HEK293 (cell line): ENCODE measurements at regions not wholly inside any gene's neighbourhood (a gene's known extent, or its start where the extent isn't known, plus 50 kb on each side); places are given as distances from the start of the nearest gene placed in this dataset.

Source experiments
- CTCF ChIA-PET: fragments of 350-600 bp; formaldehyde crosslinking; extraction: SDS; loops from one replicate; lab custom pipeline; 2021; ENCODE audit warnings: antibody characterized with exemption; lab: Yijun Ruan, JAX
- POLR2A ChIA-PET: fragments of 300-600 bp; formaldehyde crosslinking; extraction: SDS; loops from one replicate; lab custom pipeline; 2020; ENCODE audit warnings: antibody characterized with exemption, inconsistent platforms; lab: Yijun Ruan, JAX
- H3K27ac ChIP-seq: fragments of 200-500 bp; sonication (Bioruptor generic); 2 replicates; pipeline ENCODE4 v1.5.1; 2014; ENCODE audit warnings: low read depth, low read length, control low read depth, inconsistent platforms; ENCODE audit errors: extremely low read depth
- H3K36me3 ChIP-seq, 2 experiments: fragments of 200-500 bp in 1 of 2; sonication (Bioruptor generic) in 1 of 2; 1 replicate in 1 of 2; 2 replicates in 1 of 2; pipeline ENCODE4 v1.5.1; 2014 to 2017; ENCODE audit warnings: inconsistent platforms in 2 of 2, low read length in 2 of 2; ENCODE audit not compliant: control insufficient read depth in 2 of 2, insufficient read depth in 1 of 2
- H3K4me1 ChIP-seq: fragments of 200-500 bp; sonication (Bioruptor generic); 2 replicates; pipeline ENCODE4 v1.5.1; 2014; ENCODE audit warnings: mild to moderate bottlenecking, low read length, inconsistent platforms; ENCODE audit not compliant: control insufficient read depth, insufficient read depth
- H3K4me3 ChIP-seq: 2 replicates; pipeline ENCODE4 v1.5.1; 2011; ENCODE audit warnings: low read depth, mild to moderate bottlenecking, control low read depth, low read length, moderate library complexity
- H3K9me3 ChIP-seq: fragments of 200-500 bp; sonication (Bioruptor generic); 2 replicates; pipeline ENCODE4 v1.5.1; 2014; ENCODE audit warnings: low read depth, low read length, inconsistent platforms; ENCODE audit not compliant: control insufficient read depth, insufficient read depth
- BCL6B ChIP-seq: fragments of 450-650 bp; formaldehyde crosslinking; IDR thresholded peaks from 2 replicates; pipeline ENCODE4 v1.5.1; 2017; ENCODE audit warnings: missing biosample characterization, missing genetic modification characterization
- EGR2 ChIP-seq: fragments of 450-650 bp; formaldehyde crosslinking; IDR thresholded peaks from 2 replicates; pipeline ENCODE4 v1.5.1; 2016; ENCODE audit warnings: low read depth, missing biosample characterization, missing genetic modification characterization
- PRDM10 ChIP-seq: fragments of 450-650 bp; formaldehyde crosslinking; IDR thresholded peaks from 2 replicates; pipeline ENCODE4 v1.5.1; 2016; ENCODE audit warnings: missing biosample characterization, missing genetic modification characterization
- PRDM4 ChIP-seq: fragments of 450-650 bp; formaldehyde crosslinking; IDR thresholded peaks from 2 replicates; pipeline ENCODE4 v1.5.1; 2017; ENCODE audit warnings: missing biosample characterization, missing genetic modification characterization
- ZBTB8A ChIP-seq: fragments of 450-650 bp; formaldehyde crosslinking; IDR thresholded peaks from 2 replicates; pipeline ENCODE4 v1.5.1; 2016; ENCODE audit warnings: missing biosample characterization, missing genetic modification characterization
- ZFHX2 ChIP-seq: fragments of 450-650 bp; formaldehyde crosslinking; conservative IDR thresholded peaks from 2 replicates; pipeline ENCODE4 v1.5.1; 2016; ENCODE audit warnings: missing biosample characterization, missing genetic modification characterization
- ZNF112 ChIP-seq: fragments of 450-650 bp; formaldehyde crosslinking; IDR thresholded peaks from 2 replicates; pipeline ENCODE4 v1.5.0; 2017; ENCODE audit warnings: missing biosample characterization, missing genetic modification characterization
- ZNF146 ChIP-seq: fragments of 450-650 bp; formaldehyde crosslinking; IDR thresholded peaks from 2 replicates; pipeline ENCODE4 v1.5.1; 2016; ENCODE audit warnings: missing biosample characterization, missing genetic modification characterization
- ZNF223 ChIP-seq: fragments of 450-650 bp; formaldehyde crosslinking; IDR thresholded peaks from 2 replicates; pipeline ENCODE4 v1.5.1; 2016; ENCODE audit warnings: missing biosample characterization, missing genetic modification characterization
- ZNF26 ChIP-seq: fragments of 450-650 bp; formaldehyde crosslinking; IDR thresholded peaks from 2 replicates; pipeline ENCODE4 v1.5.1; 2016; ENCODE audit warnings: missing biosample characterization, missing genetic modification characterization
- ZNF311 ChIP-seq: fragments of 450-650 bp; formaldehyde crosslinking; IDR thresholded peaks from 2 replicates; pipeline ENCODE4 v1.5.1; 2017; ENCODE audit warnings: missing biosample characterization, missing genetic modification characterization, borderline replicate concordance
- ZNF354C ChIP-seq: fragments of 450-650 bp; formaldehyde crosslinking; IDR thresholded peaks from 2 replicates; pipeline ENCODE4 v1.5.1; 2016; ENCODE audit warnings: missing biosample characterization, missing genetic modification characterization, low read depth, borderline replicate concordance
- ZNF433 ChIP-seq: fragments of 450-650 bp; formaldehyde crosslinking; IDR thresholded peaks from 2 replicates; pipeline ENCODE4 v1.5.1; 2016; ENCODE audit warnings: missing biosample characterization, missing genetic modification characterization, low read depth
- ZNF510 ChIP-seq: fragments of 450-650 bp; formaldehyde crosslinking; IDR thresholded peaks from 2 replicates; pipeline ENCODE4 v1.5.1; 2018; ENCODE audit warnings: mild to moderate bottlenecking, missing genetic modification characterization, missing biosample characterization; ENCODE audit not compliant: insufficient replicate concordance
- ZNF514 ChIP-seq: fragments of 450-650 bp; formaldehyde crosslinking; IDR thresholded peaks from 2 replicates; pipeline ENCODE4 v1.5.1; 2016; ENCODE audit warnings: missing biosample characterization, missing genetic modification characterization
- ZNF521 ChIP-seq: fragments of 450-650 bp; formaldehyde crosslinking; IDR thresholded peaks from 2 replicates; pipeline ENCODE4 v1.5.1; 2017; ENCODE audit warnings: missing biosample characterization, mild to moderate bottlenecking, missing genetic modification characterization
- ZNF548 ChIP-seq: fragments of 450-650 bp; formaldehyde crosslinking; IDR thresholded peaks from 2 replicates; pipeline ENCODE4 v1.5.1; 2016; ENCODE audit warnings: missing biosample characterization, missing genetic modification characterization
- ZNF558 ChIP-seq: fragments of 450-650 bp; formaldehyde crosslinking; IDR thresholded peaks from 2 replicates; pipeline ENCODE4 v1.5.1; 2016; ENCODE audit warnings: missing biosample characterization, missing genetic modification characterization
- ZNF585B ChIP-seq: fragments of 450-650 bp; formaldehyde crosslinking; IDR thresholded peaks from 2 replicates; pipeline ENCODE4 v1.5.1; 2016; ENCODE audit warnings: missing biosample characterization, missing genetic modification characterization
- ZNF626 ChIP-seq: fragments of 450-650 bp; sonication (Bioruptor Pico); formaldehyde crosslinking; IDR thresholded peaks from 2 replicates; pipeline ENCODE4 v1.5.1; 2018; ENCODE audit warnings: missing biosample characterization, missing genetic modification characterization, inconsistent platforms
- ZNF658 ChIP-seq: fragments of 450-650 bp; formaldehyde crosslinking; IDR thresholded peaks from 2 replicates; pipeline ENCODE4; 2016; ENCODE audit warnings: missing biosample characterization, missing genetic modification characterization
- ZNF701 ChIP-seq: fragments of 450-650 bp; formaldehyde crosslinking; IDR thresholded peaks from 2 replicates; pipeline ENCODE4 v1.5.1; 2016; ENCODE audit warnings: missing biosample characterization, missing genetic modification characterization
- ZNF76 ChIP-seq: fragments of 450-650 bp; formaldehyde crosslinking; IDR thresholded peaks from 2 replicates; pipeline ENCODE4; 2016; ENCODE audit warnings: low read depth, missing biosample characterization, missing genetic modification characterization, borderline replicate concordance

GRCh38 chr17:72511874-72512273, 391.1 kb downstream of the SOX9 start:
- POLR2A ChIA-PET, result no interaction called here

GRCh38 chr17:72512649-72513556, 392.1 kb downstream of the SOX9 start:
- Histone ChIP-seq H3K9me3 (no peaks in the 10 kb centered on the region), H3K27ac (no peak overlapping the region), H3K4me3 (no peak overlapping the region), H3K36me3 (no peaks in the 10 kb centered on the region), H3K4me1 (peaks cover 15% of the 10 kb centered on the region)
- TF ChIP-seq ZNF548, result no peak
- TF ChIP-seq ZNF223 (tag by site-specific recombination), result no peak
- no peak for TF ChIP-seq ZNF354C (tag by site-specific recombination)
- TF ChIP-seq BCL6B (tag by site-specific recombination), result no peak
- TF ChIP-seq ZNF701, result no peak
- no peak for TF ChIP-seq ZNF112 (tag by site-specific recombination)
- no peak for TF ChIP-seq ZNF626
- no peak for TF ChIP-seq PRDM4 (tag by site-specific recombination)
- TF ChIP-seq ZNF558 (tag by site-specific recombination), result no peak
- TF ChIP-seq ZNF26 (tag by site-specific recombination), result no peak
- no peak for TF ChIP-seq EGR2 (tag by site-specific recombination)
- no peak for TF ChIP-seq ZBTB8A (tag by site-specific recombination)
- TF ChIP-seq ZNF585B (tag by site-specific recombination), result no peak
- no peak for TF ChIP-seq ZNF658
- no peak for TF ChIP-seq PRDM10 (tag by site-specific recombination)
- CTCF ChIA-PET, result interaction anchor here (0.6 kb wide), 2 partner anchors 26 to 916 kb away, joined by 3 to 4 read pairs; no protein-coding TSS in a partner anchor
- POLR2A ChIA-PET, result interaction anchor here (0.6 kb wide), 1 partner anchor 81 kb away, joined by 3 read pairs; no protein-coding TSS in a partner anchor

More at GRCh38 chr17:72511874-72512273, 391.1 kb downstream of the SOX9 start:
- Histone ChIP-seq H3K9me3 (no peaks in the 10 kb centered on the region), H3K27ac (no peak overlapping the region), H3K36me3 (no peaks in the 10 kb centered on the region), H3K4me3 (no peak overlapping the region), H3K4me1 (peaks cover 11% of the 10 kb centered on the region)
- TF ChIP-seq ZNF311 (no peak), ZNF514 (tag by site-specific recombination) (no peak), EGR2 (tag by site-specific recombination) (0 out of 2 replicates have a peak, but pooled peaks have one; percentile 12), ZNF76 (tag by site-specific recombination) (no peak), ZNF510 (tag by site-specific recombination) (no peak), ZNF521 (tag by site-specific recombination) (no peak), ZNF433 (tag by site-specific recombination) (no peak), ZNF146 (no peak), ZFHX2 (tag by site-specific recombination) (peak; percentile 32)
- CTCF ChIA-PET, result interaction anchor here (0.6 kb wide), 2 partner anchors 40 to 917 kb away, joined by 3 to 5 read pairs; no protein-coding TSS in a partner anchor
